ENCODE measurements at regions not wholly inside any gene's neighbourhood (a gene's known extent, or its start where the extent isn't known, plus 50 kb on each side); places are given as distances from the start of the nearest gene placed in this dataset.
"Not testable (repeated sequence)": the region's sequence is repeated elsewhere in the genome, so short reads cannot be mapped to it uniquely, and the experiment has no call there.

DNA sequence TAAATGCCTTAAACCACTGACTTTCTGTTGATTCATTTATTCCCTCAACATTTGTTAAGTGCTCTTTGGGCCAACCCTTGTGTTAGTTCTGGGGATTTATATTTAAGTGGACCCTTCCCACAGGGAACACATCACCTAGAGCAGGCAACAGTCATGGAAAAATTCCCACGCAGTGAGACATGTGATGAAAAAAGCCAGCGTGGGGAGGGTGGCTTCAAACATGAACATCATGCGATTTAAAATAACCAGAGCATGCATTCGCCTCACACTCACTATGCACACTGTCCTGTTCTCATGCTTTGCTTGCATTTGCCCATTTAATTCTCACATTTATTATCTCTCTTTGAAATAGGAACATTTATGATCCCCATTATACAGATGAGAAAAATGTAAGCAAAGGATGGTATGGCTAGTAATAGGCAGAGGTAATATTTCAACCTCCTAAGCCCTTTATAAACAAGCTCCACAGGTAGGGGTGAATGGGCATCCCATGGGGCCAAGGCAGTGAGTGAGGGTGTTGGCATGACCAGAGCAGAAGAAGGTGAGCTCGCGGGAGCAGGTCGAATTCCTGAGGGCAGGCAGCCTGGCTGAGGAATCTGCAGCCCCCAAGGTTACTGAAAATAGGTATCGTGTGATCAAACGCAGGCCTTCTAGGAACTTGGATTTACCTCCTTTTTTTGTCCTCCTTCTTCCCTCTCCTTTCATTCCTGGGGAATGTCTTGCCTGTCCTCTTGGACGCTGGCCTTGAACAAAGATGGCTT lies 297.8 kb downstream of the MYCN start:
- Histone ChIP-seq H3K4me1 (ENCODE audit: insufficient read depth, low read length) (peaks cover 2% of the 10 kb centered on the region), H3K36me3 (ENCODE audit: insufficient read depth, low read length) (no peaks in the 10 kb centered on the region), H3K9me3 (ENCODE audit: low read length) (no peaks in the 10 kb centered on the region), H2AFZ (ENCODE audit: low read depth, low read length) (no peak overlapping the region), H3K27me3 (ENCODE audit: insufficient read depth, low read length) (no peaks in the 10 kb centered on the region), H3K4me3 (ENCODE audit: low read length) (no peak overlapping the region)

DNA sequence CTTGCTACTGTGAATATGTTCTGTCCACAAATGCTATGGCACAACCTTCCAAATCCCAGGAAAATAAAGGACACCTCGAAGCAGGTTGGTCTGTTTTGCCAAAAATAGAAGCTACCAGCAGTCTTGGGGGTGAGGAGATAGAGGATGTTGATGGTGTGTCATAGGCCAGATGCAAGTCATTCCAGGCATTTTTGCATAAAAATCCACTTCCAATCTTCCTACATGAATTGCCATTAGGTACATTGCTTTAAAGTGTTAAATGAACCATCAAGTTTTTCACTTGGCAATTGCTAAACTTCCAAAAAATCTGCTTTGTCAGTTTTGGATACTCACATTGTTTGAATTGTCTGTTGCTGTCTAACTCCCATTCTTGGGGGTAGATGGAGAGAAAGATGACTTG lies 295.4 kb downstream of the MYCN start:
- peaks cover 2% of the 10 kb centered on the region for H3K4me1 ChIP-seq (ENCODE audit: insufficient read depth, low read length)
- H3K4me3 ChIP-seq (ENCODE audit: low read length), result no peak overlapping the region
- H3K27me3 ChIP-seq (ENCODE audit: insufficient read depth, low read length), result no peaks in the 10 kb centered on the region
- H2AFZ ChIP-seq (ENCODE audit: low read depth, low read length), result no peak overlapping the region
- no peaks in the 10 kb centered on the region for H3K36me3 ChIP-seq (ENCODE audit: insufficient read depth, low read length)
- H3K9me3 ChIP-seq (ENCODE audit: low read length), result no peaks in the 10 kb centered on the region

DNA sequence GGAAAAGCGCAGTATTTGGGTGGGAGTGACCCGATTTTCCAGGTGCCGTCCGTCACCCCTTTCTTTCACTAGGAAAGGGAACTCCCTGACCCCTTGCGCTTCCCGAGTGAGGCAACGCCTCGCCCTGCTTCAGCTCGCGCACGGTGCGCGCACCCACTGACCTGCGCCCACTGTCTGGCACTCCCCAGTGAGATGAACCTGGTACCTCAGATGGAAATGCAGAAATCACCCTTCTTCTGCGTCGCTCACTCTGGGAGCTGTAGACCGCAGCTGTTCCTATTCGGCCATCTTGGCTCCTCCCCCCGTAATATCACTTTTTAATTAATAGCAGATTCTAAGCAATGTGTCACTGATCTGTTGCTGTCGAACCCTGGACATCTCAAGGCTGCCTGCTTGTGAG lies 294.9 kb downstream of the MYCN start:
- not testable (repeated sequence) for H2AFZ ChIP-seq (ENCODE audit: low read depth, low read length); H3K36me3 ChIP-seq (ENCODE audit: insufficient read depth, low read length); H3K4me1 ChIP-seq (ENCODE audit: insufficient read depth, low read length); H3K4me3 ChIP-seq (ENCODE audit: low read length); H3K27me3 ChIP-seq (ENCODE audit: insufficient read depth, low read length); H3K9me3 ChIP-seq (ENCODE audit: low read length)

DNA sequence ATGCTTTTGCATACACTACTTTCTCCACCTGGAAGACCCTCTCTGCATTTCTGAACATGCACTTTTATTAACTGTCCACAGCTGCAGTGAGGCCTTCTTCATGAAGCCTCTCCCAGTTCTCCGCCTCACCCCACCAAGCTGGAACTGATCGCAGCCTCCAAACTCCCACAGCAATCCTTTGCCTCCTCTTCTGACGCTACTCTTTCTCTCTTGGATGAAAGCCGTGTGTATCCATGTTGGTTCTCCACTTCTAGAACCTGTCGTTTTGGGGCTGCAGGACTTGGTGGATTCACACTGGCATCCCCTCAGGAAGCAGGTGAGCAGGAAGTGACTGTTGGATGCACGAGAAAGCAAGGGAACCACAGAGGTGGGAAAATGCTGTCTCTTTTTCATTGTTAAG lies 288.6 kb downstream of the MYCN start:
- no peak overlapping the region for H3K4me3 ChIP-seq (ENCODE audit: low read length)
- H2AFZ ChIP-seq (ENCODE audit: low read depth, low read length), result no peak overlapping the region
- no peaks in the 10 kb centered on the region for H3K9me3 ChIP-seq (ENCODE audit: low read length)
- H3K36me3 ChIP-seq (ENCODE audit: insufficient read depth, low read length), result no peaks in the 10 kb centered on the region
- peaks cover 12% of the 10 kb centered on the region for H3K4me1 ChIP-seq (ENCODE audit: insufficient read depth, low read length)
- no peaks in the 10 kb centered on the region for H3K27me3 ChIP-seq (ENCODE audit: insufficient read depth, low read length)

DNA sequence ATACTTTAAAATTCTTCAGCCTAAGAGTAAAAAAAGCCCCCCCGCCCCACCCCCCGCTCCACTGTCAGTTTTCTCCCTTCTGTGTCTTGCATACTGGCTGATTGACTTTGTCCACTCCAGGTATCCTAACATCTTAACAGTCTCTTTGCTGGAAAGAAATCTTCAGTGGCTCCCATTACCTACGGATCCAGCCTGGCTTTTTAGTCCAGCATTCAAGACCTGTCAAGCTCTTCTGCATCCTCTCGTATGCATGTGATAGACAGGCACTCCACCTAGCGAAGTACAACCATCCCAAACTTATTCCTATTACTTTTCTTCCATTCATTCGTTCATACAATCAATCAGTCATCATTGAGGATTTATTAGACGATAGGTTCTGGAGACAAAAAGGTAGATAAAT lies 288.1 kb downstream of the MYCN start:
- no peaks in the 10 kb centered on the region for H3K9me3 ChIP-seq (ENCODE audit: low read length)

DNA sequence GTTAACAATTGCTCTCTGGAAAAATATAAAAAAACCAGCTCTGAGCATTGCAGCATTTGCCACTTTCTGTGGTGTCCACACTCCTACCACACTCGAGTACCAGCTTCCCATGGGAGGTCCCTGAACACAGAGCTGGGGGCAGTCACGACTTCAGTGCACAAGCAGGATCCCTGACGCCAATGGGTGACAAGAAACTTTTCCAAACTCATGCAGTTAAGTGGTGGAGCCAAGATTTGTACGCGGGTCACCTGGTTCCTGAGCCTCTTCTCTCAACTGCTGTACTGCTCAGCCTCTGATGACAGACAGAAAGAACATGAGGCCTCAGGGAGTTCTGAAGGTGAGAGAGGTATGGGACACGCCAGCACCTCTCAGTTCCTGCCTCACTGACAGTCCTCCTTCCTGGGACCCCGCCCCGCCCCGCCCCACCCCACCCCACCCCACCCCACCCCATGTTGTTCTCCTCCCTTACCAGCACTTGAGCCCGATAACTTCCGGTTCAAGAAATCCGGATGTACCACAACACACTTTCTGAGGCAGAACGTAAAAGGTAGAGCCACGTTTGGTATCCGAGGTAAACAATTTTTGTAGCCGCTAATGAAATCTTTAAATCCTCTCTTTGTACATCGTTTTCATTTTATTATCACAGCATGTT lies 287.6 kb downstream of the MYCN start:
- Histone ChIP-seq H3K9me3 (ENCODE audit: low read length) (no peaks in the 10 kb centered on the region), H3K4me1 (ENCODE audit: insufficient read depth, low read length) (peaks cover 18% of the 10 kb centered on the region), H3K27me3 (ENCODE audit: insufficient read depth, low read length) (no peaks in the 10 kb centered on the region), H2AFZ (ENCODE audit: low read depth, low read length) (no peak overlapping the region), H3K4me3 (ENCODE audit: low read length) (no peak overlapping the region), H3K36me3 (ENCODE audit: insufficient read depth, low read length) (no peaks in the 10 kb centered on the region)

More for the DNA sequence above, 288.1 kb downstream of the MYCN start:
- Histone ChIP-seq H3K27me3 (ENCODE audit: insufficient read depth, low read length) (no peaks in the 10 kb centered on the region), H3K4me1 (ENCODE audit: insufficient read depth, low read length) (peaks cover 16% of the 10 kb centered on the region), H2AFZ (ENCODE audit: low read depth, low read length) (no peak overlapping the region), H3K4me3 (ENCODE audit: low read length) (no peak overlapping the region), H3K36me3 (ENCODE audit: insufficient read depth, low read length) (no peaks in the 10 kb centered on the region)

DNA sequence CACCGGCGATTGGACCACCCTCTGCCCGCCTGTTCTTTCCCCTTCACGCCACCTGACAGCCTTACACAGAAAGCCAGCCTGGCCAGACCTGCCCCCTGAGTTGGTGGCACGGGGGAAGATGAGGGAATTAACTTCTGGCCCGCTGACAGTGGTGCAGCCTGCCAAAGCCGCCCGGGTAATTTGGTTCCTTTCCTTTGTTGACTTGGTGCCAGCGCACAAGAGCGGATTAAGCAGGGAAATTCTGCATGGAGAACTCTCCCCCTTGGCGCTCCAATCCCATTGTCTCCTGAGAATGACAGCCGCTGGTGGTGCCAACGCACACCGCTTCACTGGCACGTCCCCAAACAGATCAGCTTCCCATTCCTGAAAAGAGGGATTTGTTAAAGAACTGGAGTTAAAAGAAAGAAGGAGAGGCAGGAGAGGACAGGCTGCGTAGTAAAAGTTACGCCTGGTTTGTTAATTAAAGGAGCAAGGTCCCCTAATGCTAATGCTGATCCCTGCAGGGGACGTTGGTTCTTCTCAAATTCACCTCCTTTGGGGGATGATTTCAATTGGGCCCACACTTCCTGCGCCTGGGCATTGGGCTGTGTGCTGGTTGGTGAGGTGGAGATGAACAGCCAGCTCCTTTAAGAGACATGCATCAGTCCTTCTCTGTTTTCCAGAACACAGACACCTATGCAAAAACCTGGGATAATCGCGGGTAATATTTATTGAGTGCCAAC lies 286.8 kb downstream of the MYCN start:
- Histone ChIP-seq H3K27me3 (ENCODE audit: insufficient read depth, low read length) (no peaks in the 10 kb centered on the region), H3K9me3 (ENCODE audit: low read length) (no peaks in the 10 kb centered on the region), H2AFZ (ENCODE audit: low read depth, low read length) (no peak overlapping the region), H3K36me3 (ENCODE audit: insufficient read depth, low read length) (no peaks in the 10 kb centered on the region), H3K4me3 (ENCODE audit: low read length) (no peak overlapping the region), H3K4me1 (ENCODE audit: insufficient read depth, low read length) (peaks cover 27% of the 10 kb centered on the region)

DNA sequence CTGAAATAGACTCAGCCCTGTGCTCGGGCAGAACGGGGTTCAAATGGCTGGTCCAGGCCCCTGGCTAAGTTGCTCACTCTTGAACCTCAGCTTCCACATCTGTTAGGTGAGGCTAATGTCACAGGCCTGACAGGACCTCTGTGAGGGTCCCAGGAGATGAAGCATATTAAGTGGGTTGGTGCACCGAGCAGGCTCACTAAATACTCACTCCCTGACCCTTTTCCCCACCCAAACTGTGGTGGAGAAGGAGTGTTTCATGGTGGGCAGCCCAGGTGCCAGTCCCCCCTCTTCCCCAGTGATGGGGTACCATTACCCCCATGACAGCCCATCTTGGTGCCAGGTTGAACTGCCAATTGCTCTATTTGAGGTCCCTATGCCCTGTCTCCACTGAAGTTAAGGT lies 286.0 kb downstream of the MYCN start:
- Histone ChIP-seq H3K4me1 (ENCODE audit: insufficient read depth, low read length) (peaks cover 32% of the 10 kb centered on the region), H3K36me3 (ENCODE audit: insufficient read depth, low read length) (no peaks in the 10 kb centered on the region), H3K4me3 (ENCODE audit: low read length) (no peak overlapping the region), H2AFZ (ENCODE audit: low read depth, low read length) (no peak overlapping the region), H3K27me3 (ENCODE audit: insufficient read depth, low read length) (no peaks in the 10 kb centered on the region), H3K9me3 (ENCODE audit: low read length) (no peaks in the 10 kb centered on the region)

DNA sequence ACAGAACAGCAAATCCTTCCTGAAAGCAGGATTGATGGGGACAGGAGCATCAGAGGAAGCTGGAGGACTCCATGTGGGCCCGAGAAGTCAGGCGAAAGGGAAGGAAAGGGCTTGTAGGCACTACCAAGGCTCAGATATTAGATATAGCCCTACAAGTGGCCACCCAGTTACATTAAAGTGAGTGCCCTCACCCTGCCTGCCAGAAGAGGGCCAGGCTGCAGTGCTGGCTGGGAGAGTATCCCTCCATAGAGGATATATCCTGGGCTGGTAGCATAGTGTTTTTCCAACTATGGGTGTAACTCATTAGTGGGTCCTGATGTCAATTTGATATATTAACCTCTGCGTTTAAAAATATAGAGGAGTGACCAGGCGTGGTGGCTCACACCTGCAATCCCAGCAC lies 285.2 kb downstream of the MYCN start:
- Histone ChIP-seq H3K9me3 (ENCODE audit: low read length) (no peaks in the 10 kb centered on the region), H3K36me3 (ENCODE audit: insufficient read depth, low read length) (no peaks in the 10 kb centered on the region), H3K27me3 (ENCODE audit: insufficient read depth, low read length) (no peaks in the 10 kb centered on the region), H3K4me1 (ENCODE audit: insufficient read depth, low read length) (peaks cover 32% of the 10 kb centered on the region), H2AFZ (ENCODE audit: low read depth, low read length) (no peak overlapping the region), H3K4me3 (ENCODE audit: low read length) (no peak overlapping the region)

DNA sequence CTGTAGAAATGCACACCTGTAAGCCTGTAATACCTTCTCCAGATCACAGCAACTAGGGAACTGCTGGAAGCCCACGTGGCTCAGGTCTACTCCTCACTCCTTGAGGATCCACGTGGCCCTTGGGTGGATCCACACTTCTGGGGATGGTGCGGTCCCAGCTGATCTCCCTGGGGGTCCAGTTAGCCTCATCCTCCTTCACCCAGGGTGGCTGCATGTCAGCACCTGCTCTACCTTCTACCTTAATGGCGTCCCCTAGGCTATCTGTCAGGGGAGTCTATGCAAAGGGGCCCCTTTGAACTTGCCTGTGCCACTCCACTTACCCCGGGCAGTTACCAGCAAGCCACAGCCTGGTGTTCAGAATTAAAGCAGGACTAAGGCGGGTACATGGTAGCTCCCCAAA lies 284.7 kb downstream of the MYCN start:
- Histone ChIP-seq H3K9me3 (ENCODE audit: low read length) (no peaks in the 10 kb centered on the region), H3K36me3 (ENCODE audit: insufficient read depth, low read length) (no peaks in the 10 kb centered on the region), H3K4me3 (ENCODE audit: low read length) (no peak overlapping the region), H3K27me3 (ENCODE audit: insufficient read depth, low read length) (no peaks in the 10 kb centered on the region), H3K4me1 (ENCODE audit: insufficient read depth, low read length) (peaks cover 32% of the 10 kb centered on the region), H2AFZ (ENCODE audit: low read depth, low read length) (no peak overlapping the region)

DNA sequence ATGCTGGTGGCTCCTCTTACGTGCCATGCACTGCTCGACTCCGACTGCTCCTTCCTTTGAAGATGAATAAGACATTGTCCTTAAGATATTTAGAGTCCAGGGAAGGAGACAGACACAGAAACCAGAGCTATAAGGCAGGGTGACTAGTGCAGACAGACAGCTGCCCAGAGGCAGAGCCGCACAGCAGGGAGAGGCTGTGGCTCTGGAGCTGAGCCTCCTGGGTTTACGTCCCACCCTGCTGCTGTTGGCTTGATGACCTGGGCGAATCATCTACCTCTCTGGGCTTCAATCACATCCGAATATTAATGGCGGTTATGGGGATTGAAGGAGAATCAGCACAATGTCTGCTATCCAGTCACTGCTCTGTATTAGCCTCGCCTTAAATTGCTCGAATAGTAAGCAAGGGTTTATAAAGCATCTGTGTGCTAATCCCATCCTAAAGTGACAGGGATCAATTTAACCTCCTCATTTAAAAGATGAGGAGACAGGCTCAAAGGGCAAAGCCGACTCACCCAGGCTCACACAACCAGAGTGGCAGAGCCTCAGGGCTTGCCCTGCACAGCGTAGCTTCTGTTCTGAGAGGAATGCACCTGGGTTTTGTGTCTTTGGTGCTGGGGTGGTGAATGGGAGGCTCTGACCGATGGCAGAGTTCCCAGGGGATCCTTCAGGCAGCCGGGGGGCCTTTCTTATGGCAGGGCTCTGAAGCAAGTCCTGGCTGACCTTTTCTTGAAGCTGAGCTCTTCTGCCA lies 284.1 kb downstream of the MYCN start:
- H3K36me3 ChIP-seq (ENCODE audit: insufficient read depth, low read length), result no peaks in the 10 kb centered on the region
- no peaks in the 10 kb centered on the region for H3K27me3 ChIP-seq (ENCODE audit: insufficient read depth, low read length)
- H3K4me1 ChIP-seq (ENCODE audit: insufficient read depth, low read length), result peaks cover 32% of the 10 kb centered on the region
- H3K4me3 ChIP-seq (ENCODE audit: low read length), result no peak overlapping the region
- H3K9me3 ChIP-seq (ENCODE audit: low read length), result no peaks in the 10 kb centered on the region
- H2AFZ ChIP-seq (ENCODE audit: low read depth, low read length), result no peak overlapping the region

DNA sequence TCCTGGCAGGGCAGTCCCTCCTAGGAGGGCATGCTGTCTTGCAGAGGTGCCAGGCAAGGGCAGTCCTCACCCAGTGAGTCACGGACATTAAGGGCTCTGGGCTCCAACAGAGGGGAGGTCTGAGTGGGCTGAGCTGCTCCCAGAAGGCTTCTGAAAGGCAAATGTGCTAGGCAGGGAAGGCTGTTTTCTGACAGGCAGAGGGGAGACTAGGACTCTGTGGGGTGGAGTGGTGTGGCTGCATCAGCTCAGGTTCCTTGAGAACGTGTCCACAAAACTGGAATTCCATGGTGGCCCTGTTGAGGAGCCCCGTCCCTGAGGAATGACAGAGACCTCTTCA lies 283.5 kb downstream of the MYCN start:
- Histone ChIP-seq H3K36me3 (ENCODE audit: insufficient read depth, low read length) (no peaks in the 10 kb centered on the region), H3K4me1 (ENCODE audit: insufficient read depth, low read length) (peaks cover 32% of the 10 kb centered on the region), H3K4me3 (ENCODE audit: low read length) (no peak overlapping the region), H3K27me3 (ENCODE audit: insufficient read depth, low read length) (no peaks in the 10 kb centered on the region), H3K9me3 (ENCODE audit: low read length) (no peaks in the 10 kb centered on the region), H2AFZ (ENCODE audit: low read depth, low read length) (no peak overlapping the region)

All from neuron (in vitro differentiated cells).